Fibroblast of the aortic adventitia (primary cell): ENCODE measurements at regions not wholly inside any gene's neighbourhood (a gene's known extent, or its start where the extent isn't known, plus 50 kb on each side); places are given as distances from the start of the nearest gene placed in this dataset.

Experiments
- DNase-seq: peaks from one replicate; pipeline ENCODE4 v3.0.0-alpha.2; 2010; ENCODE audit warnings: low read depth
- H3K4me3 ChIP-seq: 2 replicates; pipeline ENCODE4 v1.5.1; 2011; ENCODE audit warnings: low read depth, mild to moderate bottlenecking, control low read depth, low read length, moderate library complexity
- TF ChIP-seq, protein P1 (sequence below): IDR thresholded peaks from 2 replicates; pipeline ENCODE4 v1.5.1; 2011; ENCODE audit warnings: mild to moderate bottlenecking, low read length, control low read depth, inconsistent platforms; ENCODE audit not compliant: insufficient read depth

DNA sequence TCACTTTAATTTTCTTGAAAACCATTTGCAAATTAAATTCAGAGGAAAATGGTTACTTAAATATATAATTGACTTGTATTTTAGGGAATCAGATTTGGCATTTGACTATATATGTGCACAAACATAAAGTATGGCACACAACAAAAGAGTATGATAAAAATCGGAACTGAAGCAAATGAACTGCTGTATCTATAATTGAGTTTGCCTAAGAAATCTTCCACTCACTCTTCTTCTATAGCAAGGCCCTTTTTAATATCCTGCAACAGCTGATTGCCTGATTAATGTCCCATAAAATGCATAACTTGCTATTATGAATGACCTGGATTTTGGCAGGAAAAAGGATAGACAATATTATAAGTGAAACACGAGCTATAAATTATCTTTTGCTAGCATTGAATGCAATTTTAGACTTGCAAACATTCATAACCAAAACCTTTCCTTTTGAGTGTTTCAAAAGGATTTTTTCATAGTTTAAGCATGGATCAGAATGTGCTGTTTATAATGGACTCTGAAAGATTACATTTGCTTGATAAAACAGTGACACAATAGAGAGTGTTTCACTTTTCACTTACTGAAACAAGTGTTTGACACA, 2204.3 kb downstream of the MRPL39 start:
- TF ChIP-seq, protein P1, sequence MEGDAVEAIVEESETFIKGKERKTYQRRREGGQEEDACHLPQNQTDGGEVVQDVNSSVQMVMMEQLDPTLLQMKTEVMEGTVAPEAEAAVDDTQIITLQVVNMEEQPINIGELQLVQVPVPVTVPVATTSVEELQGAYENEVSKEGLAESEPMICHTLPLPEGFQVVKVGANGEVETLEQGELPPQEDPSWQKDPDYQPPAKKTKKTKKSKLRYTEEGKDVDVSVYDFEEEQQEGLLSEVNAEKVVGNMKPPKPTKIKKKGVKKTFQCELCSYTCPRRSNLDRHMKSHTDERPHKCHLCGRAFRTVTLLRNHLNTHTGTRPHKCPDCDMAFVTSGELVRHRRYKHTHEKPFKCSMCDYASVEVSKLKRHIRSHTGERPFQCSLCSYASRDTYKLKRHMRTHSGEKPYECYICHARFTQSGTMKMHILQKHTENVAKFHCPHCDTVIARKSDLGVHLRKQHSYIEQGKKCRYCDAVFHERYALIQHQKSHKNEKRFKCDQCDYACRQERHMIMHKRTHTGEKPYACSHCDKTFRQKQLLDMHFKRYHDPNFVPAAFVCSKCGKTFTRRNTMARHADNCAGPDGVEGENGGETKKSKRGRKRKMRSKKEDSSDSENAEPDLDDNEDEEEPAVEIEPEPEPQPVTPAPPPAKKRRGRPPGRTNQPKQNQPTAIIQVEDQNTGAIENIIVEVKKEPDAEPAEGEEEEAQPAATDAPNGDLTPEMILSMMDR, result no peak
- H3K4me3 ChIP-seq, result no peak overlapping the region
- DNase-seq, result no peak

DNA sequence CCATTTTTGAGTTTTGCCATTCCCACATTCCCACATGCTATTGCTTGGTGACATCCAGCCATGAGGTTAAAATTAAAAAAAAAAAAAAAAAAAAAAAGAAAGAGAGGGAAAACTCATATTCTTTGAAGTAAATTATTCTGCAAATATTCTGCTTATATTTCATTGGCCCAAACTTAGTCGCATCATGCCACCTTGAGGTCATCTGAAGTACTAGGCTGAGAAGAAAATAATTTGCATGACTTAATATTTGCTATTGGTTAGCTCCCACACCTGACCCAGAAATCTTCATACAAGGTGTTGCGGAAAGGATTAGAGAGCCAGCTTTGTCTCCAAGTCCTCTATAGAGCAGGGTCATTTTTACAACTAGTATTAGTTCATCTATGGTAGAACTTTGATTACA, 2206.0 kb downstream of the MRPL39 start:
- H3K4me3 ChIP-seq, result no peak overlapping the region
- TF ChIP-seq, protein P1, result no peak
- no peak for DNase-seq

DNA sequence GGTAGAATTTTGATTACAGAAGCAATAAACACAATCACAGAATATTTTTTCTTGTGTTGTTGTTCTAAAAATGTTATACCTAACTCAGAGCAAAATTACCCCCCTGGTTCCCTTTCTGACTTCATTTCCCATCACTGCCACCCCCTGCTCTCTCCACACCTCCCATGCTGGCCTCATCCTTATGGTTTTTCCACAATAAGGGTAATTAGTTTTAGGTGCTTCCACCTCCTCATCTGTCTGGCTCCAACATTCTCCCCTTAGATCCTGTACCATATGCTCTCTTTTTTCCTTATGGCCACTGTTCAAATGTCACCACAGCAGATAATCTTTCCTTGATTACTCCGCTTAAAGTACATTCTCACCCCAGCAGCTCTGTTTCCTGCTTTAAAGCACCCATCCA, 2208.6 kb downstream of the MRPL39 start:
- TF ChIP-seq, protein P1, result no peak
- no peak for DNase-seq
- H3K4me3 ChIP-seq, result no peak overlapping the region

DNA sequence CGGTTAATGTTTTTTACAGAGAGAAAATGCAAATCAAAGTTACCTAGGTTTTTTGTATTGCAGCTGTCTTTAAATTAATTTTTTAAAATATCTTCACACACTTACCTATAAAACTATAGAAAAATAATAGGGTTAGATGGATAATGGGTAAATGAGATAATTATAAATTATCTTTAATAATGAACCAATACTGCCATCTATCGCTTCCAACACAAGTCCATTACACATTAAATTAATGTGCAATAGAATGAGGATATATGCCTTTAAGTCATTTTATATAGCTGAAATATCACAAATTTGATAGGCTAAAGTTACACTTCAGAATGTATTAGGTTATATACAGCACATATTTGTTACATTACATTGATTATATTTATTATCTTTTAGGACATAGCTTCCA, 2212.8 kb downstream of the MRPL39 start:
- no peak overlapping the region for H3K4me3 ChIP-seq
- TF ChIP-seq, protein P1, result no peak
- no peak for DNase-seq

DNA sequence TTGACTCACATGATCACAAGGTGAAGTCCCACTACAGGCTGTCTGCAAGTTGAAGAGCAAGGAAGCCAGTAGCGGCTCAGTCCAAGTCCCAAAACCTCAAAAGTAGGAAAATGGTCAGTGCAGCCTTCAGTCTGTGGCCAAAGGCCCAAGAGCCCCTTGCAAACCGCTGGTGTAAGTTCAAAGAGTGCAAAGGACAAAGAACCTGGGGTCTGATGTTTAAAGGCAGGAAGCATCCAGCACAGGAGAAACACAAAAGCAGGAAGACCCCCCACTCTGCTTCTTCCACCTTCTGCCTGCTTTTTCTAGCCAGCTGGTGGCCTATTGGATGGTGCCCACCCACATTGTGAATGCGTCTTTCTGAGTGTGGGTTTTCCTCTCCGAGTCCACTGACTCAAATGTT, 2222.6 kb downstream of the MRPL39 start:
- H3K4me3 ChIP-seq, result no peak overlapping the region
- no peak for DNase-seq
- TF ChIP-seq, protein P1, result no peak

DNA sequence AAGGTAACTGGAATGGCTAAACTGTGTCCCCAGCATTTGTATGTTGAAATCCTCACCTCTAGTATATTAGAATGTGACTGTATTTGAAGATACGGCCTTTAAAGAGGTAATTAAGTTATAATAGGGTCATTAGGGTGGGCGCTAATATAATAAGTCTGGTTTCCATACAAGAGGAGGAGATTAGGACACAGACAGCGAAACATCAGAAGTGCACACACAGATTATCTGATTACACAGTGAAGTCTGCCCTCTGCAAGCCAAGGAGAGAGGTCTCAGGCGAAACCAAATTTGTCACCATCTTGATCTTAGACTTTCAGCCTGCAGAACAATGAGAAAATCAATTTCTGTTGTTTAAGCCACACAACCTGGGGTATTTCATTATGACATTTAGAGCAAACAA, 2233.1 kb downstream of the MRPL39 start:
- TF ChIP-seq, protein P1, result no peak
- DNase-seq, result no peak
- H3K4me3 ChIP-seq, result no peak overlapping the region

DNA sequence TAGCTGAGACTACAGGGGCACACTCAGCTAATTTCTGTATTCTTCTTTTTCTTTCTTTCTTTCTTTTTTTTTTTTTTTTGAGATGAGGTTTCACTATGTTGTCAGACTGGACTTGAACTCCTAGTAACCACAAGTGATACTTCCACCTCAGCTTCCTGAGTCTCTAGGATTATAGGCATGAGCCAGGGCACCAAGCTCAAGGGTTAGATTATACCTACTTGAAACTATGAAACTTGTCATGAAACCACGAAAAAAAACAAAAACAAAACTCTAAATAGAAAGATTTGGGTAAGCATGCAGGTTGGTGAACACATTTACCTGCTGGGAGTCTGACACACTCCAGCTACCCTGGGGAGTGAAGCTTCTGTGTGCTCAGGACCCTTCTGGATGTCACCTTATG, 2250.4 kb downstream of the MRPL39 start:
- TF ChIP-seq, protein P1, result no peak
- H3K4me3 ChIP-seq, result no peak overlapping the region
- DNase-seq, result no peak
